HepG2 (cell line): ENCODE measurements at regions not wholly inside any gene's neighbourhood (a gene's known extent, or its start where the extent isn't known, plus 50 kb on each side); places are given as distances from the start of the nearest gene placed in this dataset.
A peak's percentile ranks its signal among the peaks of the same experiment; 100 is the strongest.

Experiments used
- AFF4 ChIP-seq: sonication (generic); formaldehyde crosslinking; IDR thresholded peaks from 2 replicates; pipeline ENCODE4 v1.4.0; 2020; ENCODE audit warnings: missing genetic modification reagents
- BORCS8-MEF2B ChIP-seq: sonication (generic); formaldehyde crosslinking; IDR thresholded peaks from 2 replicates; pipeline ENCODE4 v1.8.0; 2022; ENCODE audit warnings: mild to moderate bottlenecking, missing genetic modification reagents
- CCAR2 ChIP-seq: fragments of 200-400 bp; formaldehyde crosslinking; optimal IDR thresholded peaks from 2 replicates; pipeline ENCODE3; 2018; ENCODE audit warnings: low read depth, mild to moderate bottlenecking, low read length, moderate library complexity
- CEBPG ChIP-seq: IDR thresholded peaks from 2 replicates; pipeline ENCODE4 v1.6.1; 2016
- CHCHD3 ChIP-seq: sonication (generic); formaldehyde crosslinking; IDR thresholded peaks from 2 replicates; pipeline ENCODE4 v1.8.0; 2022; ENCODE audit warnings: mild to moderate bottlenecking, missing genetic modification reagents, moderate library complexity
- DMTF1 ChIP-seq: sonication (generic); formaldehyde crosslinking; IDR thresholded peaks from 2 replicates; pipeline ENCODE4 v1.4.0; 2020; ENCODE audit warnings: mild to moderate bottlenecking, missing genetic modification reagents
- FOXA1 ChIP-seq, 2 experiments: fragments of 450-650 bp in 1 of 2; sonication (generic) in 1 of 2; formaldehyde crosslinking in 1 of 2; IDR thresholded peaks; 2 replicates each; pipeline versions ENCODE4 v1.4.0 to v1.6.1; 2016 to 2020; ENCODE audit warnings: missing genetic modification reagents in 1 of 2
- GABPB1 ChIP-seq: IDR thresholded peaks from 2 replicates; pipeline ENCODE4 v1.6.1; 2016; ENCODE audit warnings: mild to moderate bottlenecking, missing genetic modification reagents, moderate library complexity, missing compliant biosample characterization
- NFE2L2 ChIP-seq: fragments of 150-350 bp; IDR thresholded peaks from 2 replicates; pipeline ENCODE4 v1.6.1; 2014; ENCODE audit warnings: low read length
- NFIC ChIP-seq: IDR thresholded peaks from 2 replicates; pipeline ENCODE4 v1.6.1; 2012; ENCODE audit warnings: mild to moderate bottlenecking, low read length, inconsistent platforms
- RELA ChIP-seq: sonication (generic); formaldehyde crosslinking; IDR thresholded peaks from 2 replicates; pipeline ENCODE4 v1.4.0; 2020; ENCODE audit warnings: missing genetic modification reagents
- TFDP2 ChIP-seq: sonication (generic); formaldehyde crosslinking; IDR thresholded peaks from 2 replicates; pipeline ENCODE4 v1.4.0; 2020; ENCODE audit warnings: missing genetic modification reagents
- TIGD3 ChIP-seq: sonication (generic); formaldehyde crosslinking; IDR thresholded peaks from 2 replicates; pipeline ENCODE4 v1.5.1; 2020; ENCODE audit warnings: mild to moderate bottlenecking, missing genetic modification reagents, borderline replicate concordance
- ZBTB42 ChIP-seq: sonication (generic); formaldehyde crosslinking; IDR thresholded peaks from 2 replicates; pipeline ENCODE4 v1.5.0; 2020; ENCODE audit warnings: mild to moderate bottlenecking, missing genetic modification reagents
- ZFP1 ChIP-seq: IDR thresholded peaks from 2 replicates; pipeline ENCODE4 v1.6.1; 2016
- ZFP90 ChIP-seq: sonication (generic); formaldehyde crosslinking; IDR thresholded peaks from 2 replicates; pipeline ENCODE4 v1.8.0; 2022; ENCODE audit warnings: missing genetic modification reagents, mild to moderate bottlenecking, inconsistent platforms, borderline replicate concordance
- ZNF17 ChIP-seq: sonication (generic); formaldehyde crosslinking; IDR thresholded peaks from 2 replicates; pipeline ENCODE4 v1.5.0; 2020; ENCODE audit warnings: mild to moderate bottlenecking, missing genetic modification reagents
- ZNF235 ChIP-seq: sonication (generic); formaldehyde crosslinking; IDR thresholded peaks from 2 replicates; pipeline ENCODE4 v1.8.1; 2023; ENCODE audit warnings: mild to moderate bottlenecking, missing genetic modification reagents, borderline replicate concordance
- ZNF354B ChIP-seq: sonication (generic); formaldehyde crosslinking; IDR thresholded peaks from 2 replicates; pipeline ENCODE4 v1.8.0; 2022; ENCODE audit warnings: mild to moderate bottlenecking, missing genetic modification reagents
- ZNF552 ChIP-seq: sonication (generic); formaldehyde crosslinking; IDR thresholded peaks from 2 replicates; pipeline ENCODE4 v1.9.0; 2022; ENCODE audit warnings: missing genetic modification reagents, mild to moderate bottlenecking, borderline replicate concordance
- ZNF782 ChIP-seq: sonication (generic); formaldehyde crosslinking; IDR thresholded peaks from 2 replicates; pipeline ENCODE4 v1.4.0; 2020; ENCODE audit warnings: missing genetic modification reagents, mild to moderate bottlenecking, borderline replicate concordance
- TF ChIP-seq, protein P1 (sequence below): sonication (generic); formaldehyde crosslinking; IDR thresholded peaks from 2 replicates; pipeline ENCODE4 v1.4.0; 2020; ENCODE audit warnings: missing genetic modification reagents

- TF ChIP-seq, protein P1, sequence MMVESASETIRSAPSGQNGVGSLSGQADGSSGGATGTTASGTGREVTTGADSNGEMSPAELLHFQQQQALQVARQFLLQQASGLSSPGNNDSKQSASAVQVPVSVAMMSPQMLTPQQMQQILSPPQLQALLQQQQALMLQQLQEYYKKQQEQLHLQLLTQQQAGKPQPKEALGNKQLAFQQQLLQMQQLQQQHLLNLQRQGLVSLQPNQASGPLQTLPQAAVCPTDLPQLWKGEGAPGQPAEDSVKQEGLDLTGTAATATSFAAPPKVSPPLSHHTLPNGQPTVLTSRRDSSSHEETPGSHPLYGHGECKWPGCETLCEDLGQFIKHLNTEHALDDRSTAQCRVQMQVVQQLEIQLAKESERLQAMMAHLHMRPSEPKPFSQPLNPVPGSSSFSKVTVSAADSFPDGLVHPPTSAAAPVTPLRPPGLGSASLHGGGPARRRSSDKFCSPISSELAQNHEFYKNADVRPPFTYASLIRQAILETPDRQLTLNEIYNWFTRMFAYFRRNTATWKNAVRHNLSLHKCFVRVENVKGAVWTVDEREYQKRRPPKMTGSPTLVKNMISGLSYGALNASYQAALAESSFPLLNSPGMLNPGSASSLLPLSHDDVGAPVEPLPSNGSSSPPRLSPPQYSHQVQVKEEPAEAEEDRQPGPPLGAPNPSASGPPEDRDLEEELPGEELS (CRISPR knock-in tag) = peak; percentile 89
- TF ChIP-seq ZFP1 (CRISPR knock-in tag) (no peak), NFIC (no peak), AFF4 (CRISPR knock-in tag) (no peak), TFDP2 (CRISPR knock-in tag) (no peak), ZNF17 (CRISPR knock-in tag) (no peak), ZFP90 (CRISPR knock-in tag) (no peak), ZBTB42 (CRISPR knock-in tag) (no peak), CHCHD3 (CRISPR knock-in tag) (no peak), RELA (CRISPR knock-in tag) (no peak), GABPB1 (CRISPR knock-in tag) (no peak), CCAR2 (no peak), NFE2L2 (no peak; the same call in 1 of the 2 replicates), FOXA1 (IDR thresholded peaks at IDR 0.05) (no peak), FOXA1 (CRISPR knock-in tag; IDR thresholded peaks at IDR 0.05) (no peak), ZNF552 (CRISPR knock-in tag) (no peak), TIGD3 (CRISPR knock-in tag) (no peak), BORCS8-MEF2B (CRISPR knock-in tag) (no peak), DMTF1 (CRISPR knock-in tag) (no peak), ZNF782 (CRISPR knock-in tag) (no peak), ZNF235 (CRISPR knock-in tag) (no peak), CEBPG (no peak), ZNF354B (no peak)
These were observed 82.8 kb downstream of the TEX51 start (continued) for GRCh38 chr2:126981476-126981875.
